NT2/D1 (cell line): ENCODE measurements at regions not wholly inside any gene's neighbourhood (a gene's known extent, or its start where the extent isn't known, plus 50 kb on each side); places are given as distances from the start of the nearest gene placed in this dataset.

ENCODE experiments used
- SUZ12 ChIP-seq: IDR thresholded peaks from 2 replicates; pipeline ENCODE4 v1.6.1; 2011; ENCODE audit not compliant: insufficient read length, insufficient read depth; ENCODE audit errors: extremely low read depth
- YY1 ChIP-seq: IDR thresholded peaks from 2 replicates; pipeline ENCODE4 v1.6.1; 2011; ENCODE audit not compliant: insufficient read length, insufficient read depth

DNA sequence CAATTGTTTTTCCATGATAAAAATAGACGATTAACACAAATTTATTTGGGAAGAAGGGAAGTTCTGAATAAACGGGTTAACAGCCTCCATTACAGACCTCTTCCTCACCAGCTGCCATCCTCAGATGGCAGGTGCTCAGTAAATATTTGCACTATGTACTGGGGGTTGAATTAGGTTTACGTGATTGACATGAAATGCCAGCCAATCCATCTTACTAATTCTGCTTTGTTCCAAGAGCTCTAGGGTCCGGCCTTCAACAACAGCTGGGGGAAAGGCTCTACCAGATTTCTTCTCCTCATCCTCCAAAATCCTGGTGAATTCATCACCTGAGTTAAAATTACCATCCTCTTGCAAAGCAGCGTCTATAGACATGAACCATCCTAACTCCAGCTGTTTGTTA lies 104.6 kb downstream of the MTX3 start:
- no peak for TF ChIP-seq YY1
- TF ChIP-seq SUZ12, result no peak
